Ramos (cell line): ENCODE measurements at regions not wholly inside any gene's neighbourhood (a gene's known extent, or its start where the extent isn't known, plus 50 kb on each side); places are given as distances from the start of the nearest gene placed in this dataset.
"Not testable (repeated sequence)": the region's sequence is repeated elsewhere in the genome, so short reads cannot be mapped to it uniquely, and the experiment has no call there.

Experiments
- in situ Hi-C: fragments of 300-500 bp; cut with MboI; formaldehyde crosslinking; loops from one replicate; pipeline ENCODE4 v1.14.3; 2022; ENCODE audit warnings: low sequenced_read_pairs; ENCODE audit not compliant: unreplicated experiment

- in situ Hi-C loops: no loop called here
Measured at GRCh38 chr17:70668276-70668937, 499.1 kb downstream of the KCNJ2 start.

GRCh38 chr17:70668938-70669778, 499.8 kb downstream of the KCNJ2 start:
- in situ Hi-C loops: no loop called here

GRCh38 chr17:70674061-70674460, 504.7 kb downstream of the KCNJ2 start:
- in situ Hi-C loops: no loop called here

- in situ Hi-C loops: no loop called here
Measured at GRCh38 chr17:70675070-70675590, 505.8 kb downstream of the KCNJ2 start.

- in situ Hi-C loops: no loop called here
Measured at GRCh38 chr17:70677783-70678647, 508.7 kb downstream of the KCNJ2 start.

GRCh38 chr17:70678889-70679288, 509.6 kb downstream of the KCNJ2 start:
- in situ Hi-C loops: no loop called here

GRCh38 chr17:70683936-70684335, 514.6 kb downstream of the KCNJ2 start:
- in situ Hi-C loops: no loop called here

GRCh38 chr17:70687421-70687820, 518.1 kb downstream of the KCNJ2 start:
- in situ Hi-C loops: no loop called here

- in situ Hi-C loops: no loop called here
Measured at GRCh38 chr17:70691150-70691549, 521.8 kb downstream of the KCNJ2 start.

- in situ Hi-C loops: no loop called here
Measured at GRCh38 chr17:70699408-70699807, 530.1 kb downstream of the KCNJ2 start.

GRCh38 chr17:70702683-70703255, 533.4 kb downstream of the KCNJ2 start:
- in situ Hi-C loops: no loop called here

GRCh38 chr17:70709596-70709995, 540.3 kb downstream of the KCNJ2 start:
- in situ Hi-C loops: no loop called here

GRCh38 chr17:70713694-70714093, 544.4 kb downstream of the KCNJ2 start:
- in situ Hi-C loops: no loop called here

- in situ Hi-C loops: no loop called here
Measured at GRCh38 chr17:70716551-70716950, 547.2 kb downstream of the KCNJ2 start.

GRCh38 chr17:70717042-70717441, 547.7 kb downstream of the KCNJ2 start:
- in situ Hi-C loops: no loop called here

GRCh38 chr17:70736375-70736957, 567.1 kb downstream of the KCNJ2 start:
- in situ Hi-C loops: no loop called here

GRCh38 chr17:70739065-70739464, 569.7 kb downstream of the KCNJ2 start:
- in situ Hi-C loops: no loop called here

- in situ Hi-C loops: not testable (repeated sequence)
Measured at GRCh38 chr17:70746574-70746973, 577.2 kb downstream of the KCNJ2 start.

- in situ Hi-C loops: loop anchor here (25.0 kb wide), 1 partner anchor 1786 kb away; no protein-coding TSS in a partner anchor
Measured at GRCh38 chr17:70750983-70751382, 581.7 kb downstream of the KCNJ2 start.

GRCh38 chr17:70752461-70752860, 583.1 kb downstream of the KCNJ2 start:
- in situ Hi-C loops: loop anchor here (25.0 kb wide), 1 partner anchor 1785 kb away; no protein-coding TSS in a partner anchor
